ENCODE measurements at regions not wholly inside any gene's neighbourhood (a gene's known extent, or its start where the extent isn't known, plus 50 kb on each side); places are given as distances from the start of the nearest gene placed in this dataset.
A peak's percentile ranks its signal among the peaks of the same experiment; 100 is the strongest.

- H4K5ac ChIP-seq (ENCODE audit: insufficient read length, low read depth, low read length): no peak overlapping the region
- ChIA-PET CTCF (ENCODE audit: partially characterized antibody) (interaction anchor here (0.9 to 1.0 kb wide), 2 partner anchors 179 to 274 kb away, joined by 3 to 4 read pairs; no protein-coding TSS in a partner anchor), POLR2A (ENCODE audit: partially characterized antibody) (no interaction called here)
- H3K36me3 ChIP-seq (ENCODE audit: control insufficient read depth in 2 of 4, insufficient read depth in 4 of 4, low read length in 3 of 4): no peaks in the 10 kb centered on the region
- H2BK15ac ChIP-seq (ENCODE audit: low read length): no peak overlapping the region
- no peak overlapping the region for H4K91ac ChIP-seq (replicated peaks; ENCODE audit: insufficient read length, low read length)
- no peaks in the 10 kb centered on the region for H3K23me2 ChIP-seq (ENCODE audit: low read depth, low read length)
- H3K4me1 ChIP-seq (replicated peaks in 1 of 4; ENCODE audit: control insufficient read depth in 3 of 4, insufficient read depth in 4 of 4, low read length in 3 of 4): peaks cover 0 to 3% (median 0%) of the 10 kb centered on the region in 4 experiments; a peak in 1 of 7 replicates
- H2BK5ac ChIP-seq (ENCODE audit: low read depth, low read length): no peak overlapping the region
- no peak overlapping the region for H2BK12ac ChIP-seq (ENCODE audit: low read depth, low read length)
- H2BK20ac ChIP-seq (ENCODE audit: low read length): no peak overlapping the region
- no peak overlapping the region for H3K4me3 ChIP-seq (ENCODE audit: extremely low read depth in 1 of 4, insufficient read depth in 2 of 4, low read depth in 3 of 4, low read length in 4 of 4)
- no peak overlapping the region for H2AK5ac ChIP-seq (ENCODE audit: low read depth, low read length)
- no peak overlapping the region for H3K14ac ChIP-seq (ENCODE audit: insufficient read length)
- H2BK120ac ChIP-seq (replicated peaks; ENCODE audit: low read depth, low read length): no peak overlapping the region
- DNase-seq (ENCODE audit: low read depth in 1 of 2, low spot score in 2 of 2): peak in 1 of 2 experiments; percentile 15
- H4K20me1 ChIP-seq (replicated peaks in 1 of 2; ENCODE audit: control insufficient read depth in 1 of 2, insufficient read depth in 2 of 2, low read length in 2 of 2): no peaks in the 10 kb centered on the region
- H3K27me3 ChIP-seq (replicated peaks in 1 of 4; ENCODE audit: control insufficient read depth in 3 of 4, extremely low read depth in 1 of 4, insufficient read depth in 3 of 4, low read length in 3 of 4): no peaks in the 10 kb centered on the region
- 0 out of 2 replicates have a peak overlapping the region, but pooled peaks have one; percentile 18 for H2AFZ ChIP-seq (ENCODE audit: low read length)
- no peak overlapping the region for H3K18ac ChIP-seq (ENCODE audit: extremely low read depth, low read length)
- peak overlapping the region; percentile 22; the same call in 1 of the 2 replicates for H4K8ac ChIP-seq (ENCODE audit: extremely low read depth, insufficient read depth, low read length)
- H3K4me2 ChIP-seq (ENCODE audit: insufficient read depth in 1 of 2, low read depth in 2 of 2, low read length in 2 of 2): no peak overlapping the region
- H3K9ac ChIP-seq (replicated peaks in 1 of 4; ENCODE audit: extremely low read depth in 1 of 4, low read depth in 3 of 4, low read length in 3 of 4): no peak overlapping the region
- FAIRE-seq: no peak
- H3K9me3 ChIP-seq (ENCODE audit: insufficient read depth in 2 of 2, low read depth in 1 of 2, low read length in 1 of 2): no peaks in the 10 kb centered on the region; a peak in 1 of 4 replicates
- no peaks in the 10 kb centered on the region for H3K79me1 ChIP-seq (ENCODE audit: low read depth, low read length)
- H3K4ac ChIP-seq (replicated peaks; ENCODE audit: insufficient read length, low read depth, low read length): no peak overlapping the region
- no peaks in the 10 kb centered on the region for H3K79me2 ChIP-seq (ENCODE audit: control insufficient read depth in 1 of 2, insufficient read depth in 2 of 2, low read length in 2 of 2)
- no peak overlapping the region for H3K27ac ChIP-seq (ENCODE audit: low read depth, low read length)
- no peak overlapping the region for H3K56ac ChIP-seq (replicated peaks; ENCODE audit: insufficient read length, low read depth, low read length)
- no peak overlapping the region for H3K23ac ChIP-seq (ENCODE audit: insufficient read length)
- TF ChIP-seq CTCF (IDR thresholded peaks at IDR 0.05; ENCODE audit: control extremely low read depth in 1 of 3, insufficient read depth in 1 of 3, low read depth in 1 of 3, low read length in 3 of 3): peak; percentile 6 to 60 (median 22)
- TF ChIP-seq EP300 (IDR thresholded peaks at IDR 0.05; ENCODE audit: borderline replicate concordance in 1 of 2, low read depth in 2 of 2, low read length in 2 of 2): no peak
- TF ChIP-seq RAD21 (IDR thresholded peaks at IDR 0.05 in 1 of 2, conservative IDR thresholded peaks at IDR 0.05 in 1 of 2; ENCODE audit: low read depth in 2 of 2, low read length in 2 of 2): peak; percentile 28 to 52; a peak in 3 of 4 replicates
- TF ChIP-seq CEBPB (IDR thresholded peaks at IDR 0.05; ENCODE audit: low read depth, low read length): peak; percentile 13; the same call in 1 of the 2 replicates
These were observed 121.6 kb downstream of the NTMT2 start for GRCh38 chr1:170267317-170267716.

Measured in H1 (cell line).